OCI-LY7 (cell line): ENCODE measurements at regions not wholly inside any gene's neighbourhood (a gene's known extent, or its start where the extent isn't known, plus 50 kb on each side); places are given as distances from the start of the nearest gene placed in this dataset.

Experiments used
- CTCF ChIP-seq: fragments of 200-600 bp; sonication (generic); conservative IDR thresholded peaks from 2 replicates; pipeline ENCODE4 v1.5.1; 2014; ENCODE audit warnings: mild to moderate bottlenecking, antibody characterized with exemption, low read length, moderate library complexity, mixed read lengths
- EZH2phosphoT487 ChIP-seq: fragments of 200-600 bp; sonication (generic); IDR thresholded peaks from 2 replicates; pipeline ENCODE4 v1.6.1; 2018; ENCODE audit warnings: low read depth, borderline replicate concordance, mild to moderate bottlenecking, mixed run types, antibody characterized with exemption, low read length, moderate library complexity, mixed read lengths

- TF ChIP-seq CTCF (no peak), EZH2phosphoT487 (no peak)
Observed at GRCh38 chr11:109147726-109148125, 274.3 kb upstream of the C11orf87 start.
